ENCODE measurements at regions not wholly inside any gene's neighbourhood (a gene's known extent, or its start where the extent isn't known, plus 50 kb on each side); places are given as distances from the start of the nearest gene placed in this dataset.

DNA sequence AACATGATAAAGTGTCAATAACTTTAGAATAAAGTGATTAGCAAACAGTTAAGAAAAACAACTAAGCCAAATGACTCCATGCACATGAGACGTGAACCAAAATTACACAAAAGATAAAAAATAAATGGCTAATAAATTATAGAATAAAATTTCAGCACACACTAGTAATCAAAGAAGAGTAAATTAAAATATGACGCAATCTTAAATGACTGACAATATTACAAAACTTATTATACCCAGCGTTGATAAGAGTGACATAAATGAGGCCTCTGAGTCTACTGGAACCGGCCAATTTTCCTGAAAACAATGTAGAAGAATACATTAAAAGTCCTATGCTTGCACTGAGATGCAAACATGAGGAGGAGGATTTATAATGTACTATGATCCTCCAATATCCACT is 187.4 kb downstream of the DHX15 start:
- no peak overlapping the region for H3K4me2 ChIP-seq
- no peak overlapping the region for H3K27ac ChIP-seq
- no peak for FAIRE-seq
- no peak overlapping the region for H3K4me3 ChIP-seq
- WGBS (ENCODE audit: missing lambda C conversion rate), result 25% methylated on average over 4 of the region's 4 CpGs
- ChIA-PET CTCF (interaction anchor here (0.9 kb wide), 1 partner anchor 22 kb away, joined by 3 read pairs; no protein-coding TSS in a partner anchor), POLR2A (no interaction called here)
- no peaks in the 10 kb centered on the region for H3K9me3 ChIP-seq
- no peak for TF ChIP-seq FOSL2 (IDR thresholded peaks at IDR 0.05)
- no peak for TF ChIP-seq FOSL2 (CRISPR knock-in tag; IDR thresholded peaks at IDR 0.05)
- no peak for TF ChIP-seq MYC (IDR thresholded peaks at IDR 0.05; ENCODE audit: borderline replicate concordance, low read length)
- TF ChIP-seq TP53 (CRISPR knock-in tag; IDR thresholded peaks at IDR 0.05), result no peak
- no peak for ATAC-seq
- no peak for DNase-seq (ENCODE audit: low read depth in 1 of 2, low spot score in 1 of 2)
- H3K4me1 ChIP-seq, result no peaks in the 10 kb centered on the region

DNA sequence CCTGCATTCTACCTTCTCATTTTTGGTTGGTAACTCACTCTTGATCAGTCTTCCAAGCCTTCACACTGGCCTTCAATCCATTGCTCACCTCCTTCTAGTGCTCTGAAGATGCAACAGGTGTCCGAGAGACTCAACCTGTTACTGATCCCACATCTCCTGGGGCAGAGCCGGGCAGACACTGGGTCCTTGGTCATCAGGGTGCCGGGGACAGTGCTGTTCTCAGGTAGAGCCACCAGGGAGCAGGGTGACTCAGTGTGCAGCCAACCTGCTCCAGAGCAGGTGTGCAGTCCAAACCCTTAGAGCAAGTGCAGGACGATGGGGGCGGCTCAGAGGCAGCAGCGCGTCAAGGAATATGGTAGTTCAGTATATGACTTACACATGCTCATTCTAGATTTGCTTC is 188.4 kb downstream of the DHX15 start:
- POLR2A ChIA-PET, result no interaction called here
- FAIRE-seq (no peak), ATAC-seq (no peak)

DNA sequence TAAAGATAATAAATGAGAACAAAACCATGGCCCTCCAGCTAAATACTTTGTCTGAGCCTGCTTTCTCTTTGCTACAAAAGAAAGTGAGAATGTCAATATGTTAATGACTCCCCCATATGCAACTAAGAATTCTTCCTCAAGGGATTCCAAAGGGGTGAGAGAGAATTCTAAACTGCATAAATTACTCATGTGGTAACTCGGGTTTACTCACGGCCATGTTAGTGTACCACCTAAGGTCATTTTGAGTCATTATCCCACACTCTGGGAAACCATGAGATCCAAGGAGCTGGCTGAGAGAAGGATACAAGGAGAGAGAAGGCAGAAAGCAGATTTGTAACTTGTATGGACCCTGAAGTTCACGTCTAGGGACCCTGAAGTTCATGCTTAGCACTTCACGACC is 190.3 kb downstream of the DHX15 start:
- H3K4me3 ChIP-seq, result no peak overlapping the region
- 9% methylated on average over 4 of the region's 4 CpGs for WGBS (ENCODE audit: missing lambda C conversion rate)
- ChIA-PET CTCF (no interaction called here), POLR2A (no interaction called here)
- ATAC-seq, result no peak
- no peak overlapping the region for H3K4me2 ChIP-seq
- no peak for FAIRE-seq
- no peak overlapping the region for H3K27ac ChIP-seq
- TF ChIP-seq PHF8 (IDR thresholded peaks at IDR 0.05; ENCODE audit: borderline replicate concordance, low read depth) (no peak), RNF2 (IDR thresholded peaks at IDR 0.05; ENCODE audit: borderline replicate concordance, low read depth) (no peak), HOXA7 (CRISPR knock-in tag; IDR thresholded peaks at IDR 0.05) (no peak), NFE2L2 (conservative IDR thresholded peaks at IDR 0.05; ENCODE audit: low read length) (no peak)
- TF ChIP-seq, protein P1, sequence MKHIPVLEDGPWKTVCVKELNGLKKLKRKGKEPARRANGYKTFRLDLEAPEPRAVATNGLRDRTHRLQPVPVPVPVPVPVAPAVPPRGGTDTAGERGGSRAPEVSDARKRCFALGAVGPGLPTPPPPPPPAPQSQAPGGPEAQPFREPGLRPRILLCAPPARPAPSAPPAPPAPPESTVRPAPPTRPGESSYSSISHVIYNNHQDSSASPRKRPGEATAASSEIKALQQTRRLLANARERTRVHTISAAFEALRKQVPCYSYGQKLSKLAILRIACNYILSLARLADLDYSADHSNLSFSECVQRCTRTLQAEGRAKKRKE (CRISPR knock-in tag; IDR thresholded peaks at IDR 0.05; ENCODE audit: low read depth), result no peak
- DNase-seq (ENCODE audit: low read depth in 1 of 2, low spot score in 1 of 2), result no peak
- H3K4me1 ChIP-seq, result no peaks in the 10 kb centered on the region
- no peaks in the 10 kb centered on the region for H3K9me3 ChIP-seq

More for the DNA sequence above, 188.4 kb downstream of the DHX15 start:
- no peak for DNase-seq (ENCODE audit: low read depth in 1 of 2, low spot score in 1 of 2)
- no peak overlapping the region for H3K4me3 ChIP-seq
- no peak overlapping the region for H3K4me2 ChIP-seq
- CTCF ChIA-PET, result interaction anchor here (1.7 kb wide), 1 partner anchor 23 kb away, joined by 6 read pairs; no protein-coding TSS in a partner anchor
- 55% methylated on average over 7 of the region's 7 CpGs for WGBS (ENCODE audit: missing lambda C conversion rate)
- H3K9me3 ChIP-seq, result no peaks in the 10 kb centered on the region
- no peak overlapping the region for H3K27ac ChIP-seq
- no peaks in the 10 kb centered on the region for H3K4me1 ChIP-seq
- no peak for TF ChIP-seq RAD21 (conservative IDR thresholded peaks at IDR 0.05 in 1 of 2, IDR thresholded peaks at IDR 0.05 in 1 of 2)
- no peak for TF ChIP-seq HOXB5 (CRISPR knock-in tag; IDR thresholded peaks at IDR 0.05)
- no peak for TF ChIP-seq RCOR1 (IDR thresholded peaks at IDR 0.05; ENCODE audit: low read depth, low read length)
- no peak for TF ChIP-seq RFX5 (IDR thresholded peaks at IDR 0.05)
- TF ChIP-seq ZFP36 (IDR thresholded peaks at IDR 0.05; ENCODE audit: borderline replicate concordance, partially characterized antibody), result no peak
- no peak for TF ChIP-seq EHMT2 (IDR thresholded peaks at IDR 0.05; ENCODE audit: low read depth)
- no peak for TF ChIP-seq ZC3H11A (IDR thresholded peaks at IDR 0.05)
- TF ChIP-seq POLR2A (IDR thresholded peaks at IDR 0.05; ENCODE audit: low read length), result no peak
- TF ChIP-seq, protein P1 (CRISPR knock-in tag; IDR thresholded peaks at IDR 0.05; ENCODE audit: low read depth), result no peak
- TF ChIP-seq EHF (CRISPR knock-in tag; IDR thresholded peaks at IDR 0.05), result no peak
- no peak for TF ChIP-seq NR3C1 (IDR thresholded peaks at IDR 0.05)
- no peak for TF ChIP-seq NPAS2 (CRISPR knock-in tag; IDR thresholded peaks at IDR 0.05; ENCODE audit: borderline replicate concordance)
- no peak for TF ChIP-seq NFE2L2 (conservative IDR thresholded peaks at IDR 0.05; ENCODE audit: low read length)
- TF ChIP-seq, protein P2, sequence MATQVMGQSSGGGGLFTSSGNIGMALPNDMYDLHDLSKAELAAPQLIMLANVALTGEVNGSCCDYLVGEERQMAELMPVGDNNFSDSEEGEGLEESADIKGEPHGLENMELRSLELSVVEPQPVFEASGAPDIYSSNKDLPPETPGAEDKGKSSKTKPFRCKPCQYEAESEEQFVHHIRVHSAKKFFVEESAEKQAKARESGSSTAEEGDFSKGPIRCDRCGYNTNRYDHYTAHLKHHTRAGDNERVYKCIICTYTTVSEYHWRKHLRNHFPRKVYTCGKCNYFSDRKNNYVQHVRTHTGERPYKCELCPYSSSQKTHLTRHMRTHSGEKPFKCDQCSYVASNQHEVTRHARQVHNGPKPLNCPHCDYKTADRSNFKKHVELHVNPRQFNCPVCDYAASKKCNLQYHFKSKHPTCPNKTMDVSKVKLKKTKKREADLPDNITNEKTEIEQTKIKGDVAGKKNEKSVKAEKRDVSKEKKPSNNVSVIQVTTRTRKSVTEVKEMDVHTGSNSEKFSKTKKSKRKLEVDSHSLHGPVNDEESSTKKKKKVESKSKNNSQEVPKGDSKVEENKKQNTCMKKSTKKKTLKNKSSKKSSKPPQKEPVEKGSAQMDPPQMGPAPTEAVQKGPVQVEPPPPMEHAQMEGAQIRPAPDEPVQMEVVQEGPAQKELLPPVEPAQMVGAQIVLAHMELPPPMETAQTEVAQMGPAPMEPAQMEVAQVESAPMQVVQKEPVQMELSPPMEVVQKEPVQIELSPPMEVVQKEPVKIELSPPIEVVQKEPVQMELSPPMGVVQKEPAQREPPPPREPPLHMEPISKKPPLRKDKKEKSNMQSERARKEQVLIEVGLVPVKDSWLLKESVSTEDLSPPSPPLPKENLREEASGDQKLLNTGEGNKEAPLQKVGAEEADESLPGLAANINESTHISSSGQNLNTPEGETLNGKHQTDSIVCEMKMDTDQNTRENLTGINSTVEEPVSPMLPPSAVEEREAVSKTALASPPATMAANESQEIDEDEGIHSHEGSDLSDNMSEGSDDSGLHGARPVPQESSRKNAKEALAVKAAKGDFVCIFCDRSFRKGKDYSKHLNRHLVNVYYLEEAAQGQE (IDR thresholded peaks at IDR 0.05), result no peak
- TF ChIP-seq CHD2 (IDR thresholded peaks at IDR 0.05; ENCODE audit: low read length, partially characterized antibody), result no peak
- no peak for TF ChIP-seq CBX8 (IDR thresholded peaks at IDR 0.05)
- TF ChIP-seq SREBF2 (IDR thresholded peaks at IDR 0.05), result no peak

All from A549 (cell line).